Stimulated activated CD4-positive, alpha-beta T cell treated with anti-CD3 and anti-CD28 coated beads, Interleukin-12 subunit alpha, Interleukin-12 subunit beta, amount 100 ng/mL, for 48 hours (primary cell): ENCODE measurements at regions not wholly inside any gene's neighbourhood (a gene's known extent, or its start where the extent isn't known, plus 50 kb on each side); places are given as distances from the start of the nearest gene placed in this dataset.

Experiments
- DNase-seq, 3 donors: peaks; one replicate each; pipeline ENCODE4 v3.0.0-alpha.2; 2020; ENCODE audit warnings: low read depth in 2 of 3, low spot score in 1 of 3

- no peak for DNase-seq
These were observed 50.9 kb upstream of the A1CF start for GRCh38 chr10:50936335-50936734.

GRCh38 chr10:50937230-50937907, 51.9 kb upstream of the A1CF start:
- no peak for DNase-seq

- DNase-seq, result no peak
These were observed 56.2 kb upstream of the A1CF start for GRCh38 chr10:50941629-50942028.

GRCh38 chr10:50946991-50947781, 61.8 kb upstream of the A1CF start:
- no peak for DNase-seq

DNA sequence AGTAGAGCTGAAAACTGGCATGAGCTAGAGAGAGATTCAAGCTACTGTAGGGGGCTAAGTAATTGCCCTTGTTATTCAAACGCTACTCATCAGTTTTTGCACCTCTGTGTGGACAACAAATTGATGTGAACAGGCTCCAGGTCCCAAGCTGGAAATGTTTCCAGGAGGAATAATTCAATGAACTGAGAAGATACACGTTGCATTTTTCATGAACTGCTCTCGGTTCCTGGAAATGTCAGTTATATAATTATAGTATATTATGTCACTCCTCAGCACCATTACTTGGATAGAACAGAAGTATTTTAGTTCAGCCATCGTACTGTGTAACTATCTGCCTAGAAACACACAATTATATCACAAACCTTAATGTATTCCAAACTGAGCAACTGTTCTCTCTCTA, 65.9 kb upstream of the A1CF start:
- DNase-seq, result no peak

DNA sequence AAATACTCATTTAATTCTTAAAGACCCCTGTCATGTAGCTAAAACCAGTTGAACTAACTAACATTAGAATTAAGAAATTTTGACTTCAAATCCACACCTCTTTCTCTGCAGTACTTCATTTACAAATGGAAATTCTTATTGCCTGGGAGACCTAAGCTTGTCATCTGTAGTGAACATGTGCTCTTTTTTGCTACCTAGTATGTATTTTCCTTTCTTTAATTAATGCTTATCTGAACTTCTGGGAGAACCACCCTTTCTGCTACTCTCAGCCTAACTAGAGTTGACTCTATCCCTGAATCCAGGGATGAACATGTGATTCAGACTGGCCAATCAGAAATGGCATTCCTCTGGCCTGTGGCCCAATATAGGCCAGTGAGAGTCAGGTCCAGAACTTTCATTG, 75.9 kb upstream of the A1CF start:
- DNase-seq, result no peak

DNA sequence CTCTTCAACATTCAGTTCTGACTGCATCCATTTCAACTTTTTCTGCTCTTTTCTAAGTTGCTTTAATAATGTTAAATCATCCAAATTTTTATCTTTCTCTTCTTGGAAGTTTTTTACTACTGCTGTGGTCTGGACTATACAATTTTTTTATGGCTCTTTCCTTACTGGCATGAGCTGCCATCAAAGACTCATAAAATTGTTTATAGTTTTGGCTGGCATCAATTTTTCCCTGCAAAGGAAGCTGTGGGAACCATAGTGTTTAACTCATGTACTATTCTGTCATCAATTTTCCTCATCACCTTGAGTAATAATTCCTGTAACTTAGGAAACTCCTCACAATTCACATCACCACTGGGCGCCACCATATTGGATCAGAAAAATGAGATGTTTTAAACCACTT, 77.6 kb upstream of the A1CF start:
- DNase-seq, result no peak

GRCh38 chr10:50968386-50969091, 83.1 kb upstream of the A1CF start:
- DNase-seq, result no peak

DNA sequence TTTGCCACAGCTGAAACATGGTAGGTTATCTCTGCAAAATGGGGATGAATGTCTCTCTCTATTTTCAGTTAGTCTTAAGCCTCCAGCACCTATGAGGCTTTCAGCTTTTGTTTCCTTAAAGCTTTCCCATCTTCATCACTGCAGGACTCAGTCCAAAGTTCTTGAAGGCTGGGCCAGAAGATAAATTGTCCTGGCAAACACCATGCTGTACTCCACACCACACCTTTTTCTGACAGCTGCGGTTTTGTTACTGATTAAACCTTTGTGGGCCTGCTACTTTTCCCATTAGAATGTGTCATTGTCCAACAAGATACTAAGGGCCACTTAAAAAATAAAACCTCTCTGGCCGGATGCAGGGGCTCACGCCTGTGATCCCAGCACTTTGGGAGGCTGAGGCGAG, 87.2 kb upstream of the A1CF start:
- DNase-seq, result no peak

GRCh38 chr10:50981385-50981784, 92.9 kb upstream of the PRKG1 start:
- DNase-seq, result no peak

DNA sequence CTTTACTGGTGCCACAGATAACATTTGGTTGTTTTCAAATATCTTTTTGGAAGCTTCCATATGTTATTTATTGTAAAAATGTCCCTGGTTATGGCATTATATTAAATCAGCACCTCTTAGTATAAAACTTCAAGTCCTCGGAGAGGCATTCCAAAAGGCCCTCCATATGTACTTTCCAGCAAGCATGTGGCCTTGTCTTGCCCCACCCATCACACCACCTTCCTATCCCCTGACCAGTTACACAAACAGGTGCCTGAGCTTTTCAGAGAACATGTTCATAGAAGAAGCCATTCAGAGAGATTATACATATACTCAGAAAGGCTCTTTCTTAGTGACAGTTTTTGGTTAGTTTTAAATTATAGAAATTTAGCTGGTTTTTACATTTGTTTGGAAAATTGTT, 92.4 kb upstream of the PRKG1 start:
- no peak for DNase-seq

GRCh38 chr10:50982989-50983388, 91.3 kb upstream of the PRKG1 start:
- DNase-seq, result no peak

- DNase-seq, result no peak
These were observed 86.4 kb upstream of the PRKG1 start for GRCh38 chr10:50987934-50988333.

- no peak for DNase-seq
These were observed 85.5 kb upstream of the PRKG1 start for GRCh38 chr10:50988792-50989191.

- no peak for DNase-seq
These were observed 83.5 kb upstream of the PRKG1 start for GRCh38 chr10:50990568-50991455.

DNA sequence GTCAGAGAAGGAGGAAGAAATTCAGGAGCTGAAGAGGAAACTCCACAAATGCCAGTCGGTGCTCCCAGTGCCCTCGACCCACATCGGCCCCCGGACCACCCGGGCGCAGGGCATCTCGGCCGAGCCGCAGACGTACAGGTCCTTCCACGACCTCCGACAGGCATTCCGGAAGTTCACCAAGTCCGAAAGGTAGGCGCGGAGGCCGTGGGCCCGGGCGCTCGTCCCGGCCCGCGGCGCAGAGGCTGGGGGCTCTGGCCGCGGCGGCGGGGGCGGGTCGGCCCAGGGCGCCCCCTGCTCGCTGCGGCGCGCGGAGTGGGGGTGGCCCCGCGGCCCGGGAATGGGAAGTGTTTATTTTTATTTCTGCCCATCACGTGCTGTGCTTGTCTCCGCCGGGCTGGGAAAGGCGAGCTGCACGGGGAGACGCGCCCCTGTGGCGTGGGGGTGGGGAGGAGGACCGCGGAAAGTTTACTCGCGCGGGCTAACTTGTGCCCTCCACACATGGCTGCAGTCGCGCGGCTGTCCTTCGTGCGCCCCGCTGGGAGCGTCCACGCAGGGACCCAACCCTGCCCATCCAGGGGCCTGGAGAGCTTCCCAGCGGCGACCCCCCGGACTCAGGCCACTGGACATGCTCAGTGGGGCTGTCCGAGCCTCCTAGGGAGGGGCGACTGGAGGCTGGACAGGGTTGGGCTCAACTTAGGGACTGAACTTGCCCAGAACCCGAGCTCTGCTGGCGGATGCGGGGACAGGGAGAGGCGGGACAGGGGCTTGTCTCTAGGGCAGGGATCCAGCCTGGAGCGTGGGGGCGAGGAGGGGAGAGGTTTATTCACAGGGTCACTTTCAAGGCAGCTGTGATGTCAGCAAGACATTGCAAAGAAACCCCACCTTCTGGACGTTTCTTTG, 82.6 kb upstream of the PRKG1 start:
- DNase-seq, result no peak

DNA sequence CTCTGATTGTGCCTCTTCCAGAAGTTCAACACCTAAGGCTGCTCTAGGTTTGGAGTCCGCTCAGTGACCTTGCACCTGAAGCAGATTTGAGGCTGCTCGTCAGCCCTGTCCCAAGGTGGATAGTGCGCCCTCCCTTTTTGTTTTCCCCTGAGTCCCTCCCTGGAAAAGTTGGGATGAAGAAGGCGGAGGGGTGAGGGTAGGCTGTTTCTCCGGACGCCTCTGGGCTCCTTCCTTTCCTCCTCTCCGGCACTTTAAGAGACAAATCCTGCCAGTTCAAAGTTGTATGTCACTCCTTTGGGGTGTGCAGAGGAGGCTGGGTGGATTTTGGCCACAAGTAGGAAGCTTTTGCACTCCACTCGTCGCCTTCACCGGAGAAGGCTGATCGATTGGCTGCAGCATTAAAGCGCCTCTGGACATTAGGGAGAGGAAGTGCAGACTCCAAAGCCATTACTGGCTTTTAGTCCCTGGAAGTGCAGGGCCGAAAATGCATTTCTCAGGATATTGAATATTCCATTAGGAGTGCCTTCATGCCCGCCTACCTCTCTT, 81.9 kb upstream of the PRKG1 start:
- no peak for DNase-seq

GRCh38 chr10:50992972-50993766, 81.1 kb upstream of the PRKG1 start:
- no peak for DNase-seq

DNA sequence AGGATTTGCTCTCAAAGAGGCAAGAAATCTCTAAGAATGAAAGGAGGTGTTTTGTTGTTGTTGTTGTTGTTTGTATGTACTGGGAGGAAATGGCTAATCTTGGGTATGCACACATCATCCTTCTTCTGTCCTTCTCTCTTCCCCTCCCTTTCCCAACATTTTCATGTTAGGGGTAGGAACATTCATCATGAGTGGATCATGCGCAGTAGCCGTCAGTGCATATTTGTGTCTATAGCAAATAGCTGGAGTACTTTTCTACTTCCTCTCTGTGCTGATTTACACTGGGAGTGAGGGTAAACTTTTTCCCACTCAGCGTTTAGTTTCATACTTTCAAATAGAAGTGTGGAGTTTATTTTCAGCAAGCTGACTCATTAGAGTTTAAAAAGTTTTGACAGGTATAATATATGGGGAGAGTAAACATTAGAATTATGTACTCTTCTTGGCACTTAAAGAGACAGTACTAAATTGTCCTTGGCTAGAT, 80.5 kb upstream of the PRKG1 start:
- no peak for DNase-seq
